ENCODE measurements at regions not wholly inside any gene's neighbourhood (a gene's known extent, or its start where the extent isn't known, plus 50 kb on each side); places are given as distances from the start of the nearest gene placed in this dataset.

DNA sequence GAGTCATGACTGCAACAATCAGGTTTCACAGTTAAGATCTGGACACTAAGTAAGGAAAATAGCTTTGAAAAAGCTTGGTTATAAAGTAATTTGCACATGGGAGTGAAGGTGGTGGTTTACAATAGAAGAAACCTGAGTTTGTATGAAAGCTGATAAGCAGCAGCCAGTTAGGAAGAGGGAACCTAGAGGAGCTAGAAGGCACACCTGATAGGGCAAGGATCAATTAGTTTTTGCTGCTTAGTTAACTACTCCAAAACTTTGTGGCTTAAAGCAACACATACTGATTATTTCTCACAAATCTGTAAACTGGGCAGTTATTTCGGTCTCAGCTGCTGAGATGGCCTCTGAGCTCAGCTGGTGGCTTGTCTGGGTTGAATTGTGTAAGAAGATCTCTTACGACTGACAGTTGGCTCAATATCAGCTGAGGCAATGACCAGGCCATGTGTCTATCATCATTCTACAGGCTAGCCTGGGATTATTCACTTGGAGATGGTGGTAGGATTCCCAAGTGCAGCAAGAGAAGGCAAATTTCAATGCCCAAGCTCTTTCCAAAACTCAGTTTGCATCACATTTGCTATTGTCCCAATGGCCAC lies 255.0 kb upstream of the PITX2 start:
- no peaks in the 10 kb centered on the region for H3F3A ChIP-seq (ENCODE audit: insufficient read depth, low read length, poor library complexity, severe bottlenecking)
- H2AFZ ChIP-seq (ENCODE audit: low read depth, low read length), result no peak overlapping the region
- H3K27ac ChIP-seq (ENCODE audit: low read length), result no peak overlapping the region
- H3K9ac ChIP-seq (ENCODE audit: low read length), result no peak overlapping the region
- no peaks in the 10 kb centered on the region for H3K9me2 ChIP-seq (ENCODE audit: insufficient read depth, low read length)
- no peaks in the 10 kb centered on the region for H3K9me3 ChIP-seq (ENCODE audit: low read length)
- no peak overlapping the region for H3K4me3 ChIP-seq (ENCODE audit: low read length)
- H3K79me2 ChIP-seq (replicated peaks; ENCODE audit: insufficient read depth, low read length), result no peaks in the 10 kb centered on the region
- no peaks in the 10 kb centered on the region for H3K27me3 ChIP-seq (ENCODE audit: insufficient read depth, low read depth, low read length)
- TF ChIP-seq EP300 (conservative IDR thresholded peaks at IDR 0.05; ENCODE audit: poor library complexity, severe bottlenecking) (no peak), EZH2 (IDR thresholded peaks at IDR 0.05; ENCODE audit: borderline replicate concordance, insufficient read depth, low read length, poor library complexity, severe bottlenecking) (no peak), POLR2AphosphoS5 (IDR thresholded peaks at IDR 0.05) (no peak), RAD21 (conservative IDR thresholded peaks at IDR 0.05) (no peak), TAF1 (IDR thresholded peaks at IDR 0.05; ENCODE audit: low read depth) (no peak)
- TF ChIP-seq, protein P1, sequence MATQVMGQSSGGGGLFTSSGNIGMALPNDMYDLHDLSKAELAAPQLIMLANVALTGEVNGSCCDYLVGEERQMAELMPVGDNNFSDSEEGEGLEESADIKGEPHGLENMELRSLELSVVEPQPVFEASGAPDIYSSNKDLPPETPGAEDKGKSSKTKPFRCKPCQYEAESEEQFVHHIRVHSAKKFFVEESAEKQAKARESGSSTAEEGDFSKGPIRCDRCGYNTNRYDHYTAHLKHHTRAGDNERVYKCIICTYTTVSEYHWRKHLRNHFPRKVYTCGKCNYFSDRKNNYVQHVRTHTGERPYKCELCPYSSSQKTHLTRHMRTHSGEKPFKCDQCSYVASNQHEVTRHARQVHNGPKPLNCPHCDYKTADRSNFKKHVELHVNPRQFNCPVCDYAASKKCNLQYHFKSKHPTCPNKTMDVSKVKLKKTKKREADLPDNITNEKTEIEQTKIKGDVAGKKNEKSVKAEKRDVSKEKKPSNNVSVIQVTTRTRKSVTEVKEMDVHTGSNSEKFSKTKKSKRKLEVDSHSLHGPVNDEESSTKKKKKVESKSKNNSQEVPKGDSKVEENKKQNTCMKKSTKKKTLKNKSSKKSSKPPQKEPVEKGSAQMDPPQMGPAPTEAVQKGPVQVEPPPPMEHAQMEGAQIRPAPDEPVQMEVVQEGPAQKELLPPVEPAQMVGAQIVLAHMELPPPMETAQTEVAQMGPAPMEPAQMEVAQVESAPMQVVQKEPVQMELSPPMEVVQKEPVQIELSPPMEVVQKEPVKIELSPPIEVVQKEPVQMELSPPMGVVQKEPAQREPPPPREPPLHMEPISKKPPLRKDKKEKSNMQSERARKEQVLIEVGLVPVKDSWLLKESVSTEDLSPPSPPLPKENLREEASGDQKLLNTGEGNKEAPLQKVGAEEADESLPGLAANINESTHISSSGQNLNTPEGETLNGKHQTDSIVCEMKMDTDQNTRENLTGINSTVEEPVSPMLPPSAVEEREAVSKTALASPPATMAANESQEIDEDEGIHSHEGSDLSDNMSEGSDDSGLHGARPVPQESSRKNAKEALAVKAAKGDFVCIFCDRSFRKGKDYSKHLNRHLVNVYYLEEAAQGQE (IDR thresholded peaks at IDR 0.05; ENCODE audit: borderline replicate concordance), result no peak
- H4K20me1 ChIP-seq (ENCODE audit: insufficient read depth), result no peaks in the 10 kb centered on the region
- H3K36me3 ChIP-seq (ENCODE audit: insufficient read depth, low read length), result no peaks in the 10 kb centered on the region
- H3K4me2 ChIP-seq (ENCODE audit: low read length), result no peak overlapping the region

DNA sequence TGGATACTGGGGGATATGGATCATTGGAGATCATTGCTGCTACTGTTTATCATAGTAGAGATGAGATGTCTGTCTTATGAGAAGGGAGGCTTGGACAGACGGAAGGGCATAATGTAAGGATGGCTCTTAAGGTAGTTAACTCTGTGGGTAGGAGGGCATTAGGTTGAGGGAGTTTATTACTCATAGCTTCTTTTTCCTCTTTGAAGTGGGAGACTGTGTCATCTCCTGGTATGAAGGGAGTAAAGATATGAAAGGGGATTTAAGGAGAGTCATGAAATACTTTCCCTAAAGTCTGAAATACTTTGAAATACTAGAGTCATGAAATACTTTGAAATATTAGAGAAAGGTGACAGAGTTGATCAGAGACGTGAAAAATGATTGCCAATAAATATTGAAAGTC lies 255.5 kb upstream of the PITX2 start:
- Histone ChIP-seq H3K36me3 (ENCODE audit: insufficient read depth, low read length) (no peaks in the 10 kb centered on the region), H3K27me3 (ENCODE audit: insufficient read depth, low read depth, low read length) (no peaks in the 10 kb centered on the region), H4K20me1 (ENCODE audit: insufficient read depth) (no peaks in the 10 kb centered on the region), H3F3A (ENCODE audit: insufficient read depth, low read length, poor library complexity, severe bottlenecking) (no peaks in the 10 kb centered on the region), H3K9me3 (ENCODE audit: low read length) (no peaks in the 10 kb centered on the region), H3K27ac (ENCODE audit: low read length) (no peak overlapping the region), H3K4me2 (ENCODE audit: low read length) (no peak overlapping the region), H3K9me2 (ENCODE audit: insufficient read depth, low read length) (no peaks in the 10 kb centered on the region), H3K4me3 (ENCODE audit: low read length) (no peak overlapping the region), H3K79me2 (replicated peaks; ENCODE audit: insufficient read depth, low read length) (no peaks in the 10 kb centered on the region), H2AFZ (ENCODE audit: low read depth, low read length) (no peak overlapping the region), H3K9ac (ENCODE audit: low read length) (no peak overlapping the region)
- TF ChIP-seq, protein P2, sequence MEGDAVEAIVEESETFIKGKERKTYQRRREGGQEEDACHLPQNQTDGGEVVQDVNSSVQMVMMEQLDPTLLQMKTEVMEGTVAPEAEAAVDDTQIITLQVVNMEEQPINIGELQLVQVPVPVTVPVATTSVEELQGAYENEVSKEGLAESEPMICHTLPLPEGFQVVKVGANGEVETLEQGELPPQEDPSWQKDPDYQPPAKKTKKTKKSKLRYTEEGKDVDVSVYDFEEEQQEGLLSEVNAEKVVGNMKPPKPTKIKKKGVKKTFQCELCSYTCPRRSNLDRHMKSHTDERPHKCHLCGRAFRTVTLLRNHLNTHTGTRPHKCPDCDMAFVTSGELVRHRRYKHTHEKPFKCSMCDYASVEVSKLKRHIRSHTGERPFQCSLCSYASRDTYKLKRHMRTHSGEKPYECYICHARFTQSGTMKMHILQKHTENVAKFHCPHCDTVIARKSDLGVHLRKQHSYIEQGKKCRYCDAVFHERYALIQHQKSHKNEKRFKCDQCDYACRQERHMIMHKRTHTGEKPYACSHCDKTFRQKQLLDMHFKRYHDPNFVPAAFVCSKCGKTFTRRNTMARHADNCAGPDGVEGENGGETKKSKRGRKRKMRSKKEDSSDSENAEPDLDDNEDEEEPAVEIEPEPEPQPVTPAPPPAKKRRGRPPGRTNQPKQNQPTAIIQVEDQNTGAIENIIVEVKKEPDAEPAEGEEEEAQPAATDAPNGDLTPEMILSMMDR (IDR thresholded peaks at IDR 0.05; ENCODE audit: poor library complexity, severe bottlenecking), result no peak
- TF ChIP-seq MXI1 (conservative IDR thresholded peaks at IDR 0.05; ENCODE audit: poor library complexity, severe bottlenecking), result no peak
- TF ChIP-seq SMC3 (conservative IDR thresholded peaks at IDR 0.05; ENCODE audit: poor library complexity), result no peak
- no peak for TF ChIP-seq RAD21 (conservative IDR thresholded peaks at IDR 0.05)
- no peak for TF ChIP-seq EP300 (conservative IDR thresholded peaks at IDR 0.05; ENCODE audit: poor library complexity, severe bottlenecking)
- no peak for TF ChIP-seq TAF1 (IDR thresholded peaks at IDR 0.05; ENCODE audit: low read depth)
- TF ChIP-seq EZH2 (IDR thresholded peaks at IDR 0.05; ENCODE audit: borderline replicate concordance, insufficient read depth, low read length, poor library complexity, severe bottlenecking), result no peak
- TF ChIP-seq, protein P1 (IDR thresholded peaks at IDR 0.05; ENCODE audit: borderline replicate concordance), result no peak
- no peak for TF ChIP-seq POLR2AphosphoS5 (IDR thresholded peaks at IDR 0.05)
